Sciatic nerve (tissue), 2 donors: ENCODE measurements at regions not wholly inside any gene's neighbourhood (a gene's known extent, or its start where the extent isn't known, plus 50 kb on each side); places are given as distances from the start of the nearest gene placed in this dataset.
"Not testable (repeated sequence)": the region's sequence is repeated elsewhere in the genome, so short reads cannot be mapped to it uniquely, and the experiment has no call there.

Experiments
- ATAC-seq: fragments of 200-7000 bp; cut with Tn5 transposase; one replicate; pipeline ENCODE4 v1.9.1; 2020; ENCODE audit warnings: mild to moderate bottlenecking, moderate library complexity
- DNase-seq: peaks from one replicate; pipeline ENCODE4 v3.0.0-alpha.2; 2020; ENCODE audit warnings: low spot score
- intact Hi-C: fragments of 100-400 bp; cut with DNase I; formaldehyde crosslinking; loops from one replicate; pipeline ENCODE4 v1.14.2; 2022
- donor health status: DM: no; HTN: no; CAD: no.
- donor health status: DM: no; HTN: no; CAD: no.

DNA sequence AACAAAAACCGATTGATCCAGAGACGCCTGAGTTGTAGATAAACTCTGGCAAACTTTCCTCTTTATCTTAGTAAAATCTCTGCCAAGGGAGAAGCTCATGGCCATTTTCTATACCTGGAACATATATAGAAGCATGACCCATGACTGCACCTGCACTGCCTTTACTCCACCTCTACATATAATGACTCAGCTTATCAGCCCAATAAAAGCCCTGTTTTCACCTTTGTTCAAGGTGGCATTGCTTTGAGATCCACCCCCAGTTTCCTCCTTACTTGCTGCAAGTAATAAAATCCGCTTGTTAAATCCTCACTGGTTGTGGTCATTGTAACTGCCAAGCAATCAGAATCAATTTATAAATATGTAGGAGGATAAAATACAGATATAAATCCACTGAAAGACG, 1280.4 kb downstream of the NSUN3 start:
- DNase-seq (no peak), ATAC-seq (no peak)
- intact Hi-C loops: no loop called here

GRCh38 chr3:95343767-95344166, 1280.9 kb downstream of the NSUN3 start:
- intact Hi-C loops: no loop called here
- ATAC-seq (no peak), DNase-seq (no peak)

DNA sequence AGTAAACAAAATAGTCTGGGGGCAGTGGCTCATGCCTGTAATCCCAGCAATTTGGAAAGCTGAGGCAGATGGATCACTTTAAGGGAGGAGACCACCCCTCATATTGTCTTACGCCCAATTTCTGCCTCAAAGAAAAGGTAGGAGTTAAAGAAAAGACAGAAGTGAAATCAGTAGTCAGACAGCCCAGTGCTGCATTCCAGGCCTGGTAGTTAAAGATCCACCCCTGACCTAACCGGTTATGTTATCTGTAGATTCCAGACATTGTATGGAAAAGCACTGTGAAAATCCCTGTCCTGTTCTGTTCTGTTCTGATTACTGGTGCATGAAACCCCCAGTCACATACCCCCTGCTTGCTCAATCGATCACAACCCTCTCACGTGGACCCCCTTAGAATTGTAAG, 1285.1 kb downstream of the NSUN3 start:
- ATAC-seq, DNase-seq, intact Hi-C loops: not testable (repeated sequence)

GRCh38 chr3:95348879-95349278, 1286.0 kb downstream of the NSUN3 start:
- intact Hi-C loops: no loop called here
- ATAC-seq: no peak
- DNase-seq: no peak

GRCh38 chr3:95350049-95350448, 1287.2 kb downstream of the NSUN3 start:
- intact Hi-C loops: no loop called here
- no peak for ATAC-seq
- DNase-seq: no peak

GRCh38 chr3:95351158-95351557, 1288.3 kb downstream of the NSUN3 start:
- ATAC-seq (no peak), DNase-seq (no peak)
- intact Hi-C loops: no loop called here

DNA sequence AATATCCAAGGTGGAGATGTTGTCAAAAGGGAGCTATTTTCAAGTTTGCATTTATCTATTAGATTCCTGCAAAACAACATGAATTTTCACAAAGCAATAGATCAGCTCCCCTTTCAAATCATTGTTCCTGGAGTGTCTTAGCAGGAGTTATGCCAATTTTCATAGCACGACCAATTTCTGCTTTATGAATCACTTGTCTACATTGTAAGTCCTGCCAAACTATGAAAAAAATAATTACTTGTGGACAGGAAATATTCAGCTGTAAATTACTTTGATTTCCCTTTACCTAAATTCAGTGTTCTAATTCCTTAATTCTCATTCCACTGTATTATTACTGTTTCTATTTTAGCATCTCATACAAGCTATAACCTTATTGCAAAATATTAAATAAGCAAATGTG, 1289.6 kb downstream of the NSUN3 start:
- DNase-seq (no peak), ATAC-seq (no peak)
- intact Hi-C loops: no loop called here

DNA sequence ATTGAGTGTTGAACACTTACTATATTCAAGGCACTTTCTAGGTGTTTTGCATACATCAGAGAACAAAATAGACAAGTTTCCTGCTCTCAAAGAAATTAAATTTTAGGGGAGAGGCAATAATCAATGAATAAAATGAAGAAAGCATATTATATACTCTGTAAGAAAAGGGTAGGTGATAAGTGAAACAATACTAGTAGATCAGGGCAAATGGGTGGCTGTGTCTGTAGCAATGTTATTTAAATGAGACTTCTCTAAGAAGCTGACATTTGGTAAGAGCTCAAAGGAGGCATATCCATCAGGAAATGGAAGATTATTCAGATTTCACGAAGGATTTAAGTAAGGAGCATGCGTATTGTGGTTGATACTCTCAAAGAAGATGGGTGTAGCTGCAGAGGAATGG, 1291.6 kb downstream of the NSUN3 start:
- DNase-seq: no peak

DNA sequence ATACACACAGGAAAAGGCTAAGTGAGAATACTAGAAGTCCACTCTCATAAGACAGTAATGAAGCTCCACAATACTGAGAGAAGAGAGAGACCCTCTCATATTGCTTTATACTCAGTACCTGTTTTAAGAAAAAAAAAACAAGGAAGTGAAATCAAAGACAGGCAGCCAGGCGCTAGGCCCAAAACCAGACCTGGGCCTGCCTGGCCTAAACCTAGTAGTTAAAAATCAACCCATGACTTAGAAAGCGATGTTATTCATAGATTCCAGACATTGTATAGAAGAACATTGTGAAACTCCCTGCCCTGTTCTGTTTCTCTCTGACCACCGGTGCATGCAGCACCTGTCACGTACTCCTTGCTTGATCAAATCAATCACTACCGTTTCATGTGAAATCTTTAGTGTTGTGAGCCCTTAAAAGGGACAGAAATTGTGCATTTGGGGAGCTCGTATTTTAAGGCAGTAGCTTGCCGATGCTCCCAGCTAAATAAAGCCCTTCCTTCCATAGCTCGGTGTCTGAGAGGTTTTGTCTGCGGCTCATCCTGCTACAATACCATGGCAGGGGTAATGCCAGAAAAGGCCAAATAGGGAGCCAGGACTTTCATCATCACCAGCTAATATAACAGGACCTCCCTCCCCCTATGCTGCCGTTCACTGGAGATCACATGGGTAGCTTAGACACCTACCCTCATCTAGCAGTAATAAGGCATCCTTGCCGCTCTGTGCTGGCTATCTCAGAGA, 1294.1 kb downstream of the NSUN3 start:
- DNase-seq: no peak
- no peak for ATAC-seq
- intact Hi-C loops: no loop called here

More for the DNA sequence above, 1291.6 kb downstream of the NSUN3 start:
- intact Hi-C loops: no loop called here
- no peak for ATAC-seq

DNA sequence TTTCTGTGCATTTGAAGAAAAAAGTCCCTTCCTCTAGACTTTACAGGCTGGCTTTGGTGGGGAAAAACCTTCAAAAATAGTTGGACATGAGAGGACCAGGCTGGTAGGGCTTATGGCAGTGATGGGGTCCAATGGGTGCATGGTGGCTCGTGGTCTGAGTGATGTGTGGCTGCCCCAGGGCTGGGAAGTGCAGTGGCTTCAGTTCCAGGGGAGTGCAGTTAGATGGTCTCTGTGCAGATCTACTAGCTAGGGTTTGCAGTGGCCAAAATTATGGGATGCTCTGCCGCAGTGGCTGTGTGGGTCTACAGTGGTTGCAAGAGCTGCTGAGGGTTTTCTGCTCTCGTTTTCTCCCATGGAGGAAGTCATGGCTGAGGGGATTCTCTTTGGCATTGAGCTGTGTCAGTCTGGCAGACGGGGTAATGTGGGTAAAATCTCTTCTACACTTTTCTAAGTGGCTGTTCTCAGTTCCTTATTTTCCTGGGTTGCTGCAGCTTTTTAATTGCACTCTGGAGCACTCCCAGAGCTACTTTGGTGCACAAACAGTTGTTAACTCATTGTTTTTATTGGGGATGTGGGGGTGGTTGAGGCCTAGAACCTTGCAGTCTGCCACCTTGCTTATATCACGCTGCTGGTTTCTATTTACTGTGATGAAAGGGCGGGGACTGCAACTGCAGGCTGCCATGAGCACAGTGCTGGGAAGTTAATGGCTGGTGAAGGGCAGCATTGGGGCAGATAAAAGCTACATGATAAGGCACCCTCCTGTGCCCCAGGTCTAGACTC, 1324.6 kb downstream of the NSUN3 start:
- DNase-seq (no peak), ATAC-seq (no peak)
- intact Hi-C loops: no loop called here

DNA sequence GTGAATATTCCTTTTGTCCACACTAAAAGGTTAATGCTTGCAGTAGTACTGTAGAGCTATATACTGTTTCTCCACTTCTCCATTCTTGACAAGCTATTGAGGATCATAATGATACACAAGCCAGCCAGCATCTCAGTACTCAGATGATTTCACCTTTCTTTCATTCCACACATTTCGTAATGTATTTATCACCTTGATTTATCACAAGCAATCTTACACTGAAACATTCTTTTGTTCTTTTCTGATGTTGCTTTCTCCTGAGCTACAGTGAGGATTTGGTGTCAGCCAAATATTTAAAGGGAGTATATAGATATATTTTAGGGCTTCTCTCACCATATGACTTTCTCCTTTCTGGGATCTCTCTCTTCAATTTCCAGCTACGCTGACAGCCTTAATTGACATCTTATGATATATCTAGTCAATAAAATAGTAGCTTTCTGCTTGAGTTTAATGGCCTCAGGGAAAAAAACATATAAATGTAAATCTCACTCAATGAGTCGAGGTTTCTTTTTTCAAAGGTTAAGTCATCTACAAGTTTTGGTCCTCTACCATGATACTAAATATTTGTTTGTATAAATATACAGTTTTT, 1327.0 kb downstream of the NSUN3 start:
- DNase-seq: no peak
- ATAC-seq: no peak
- intact Hi-C loops: no loop called here

DNA sequence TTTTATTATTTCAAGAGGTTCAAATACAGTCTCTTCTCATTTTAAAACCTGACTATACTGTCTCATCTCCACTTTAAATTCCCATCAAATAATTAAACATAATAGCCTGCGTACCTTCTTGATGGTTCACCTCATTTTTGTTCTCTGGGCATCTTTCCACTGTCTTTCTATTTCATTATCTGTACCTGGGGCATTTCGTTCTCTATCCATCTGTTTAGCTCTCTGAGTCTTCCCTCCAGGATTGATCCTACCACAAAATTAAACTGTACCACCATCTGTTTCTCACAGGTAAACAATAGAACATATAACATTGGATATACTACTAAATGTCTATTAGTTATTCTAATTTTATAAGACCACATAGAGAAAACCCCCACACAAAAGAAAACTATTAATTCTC, 1331.4 kb downstream of the NSUN3 start:
- intact Hi-C loops: no loop called here
- no peak for ATAC-seq
- no peak for DNase-seq

DNA sequence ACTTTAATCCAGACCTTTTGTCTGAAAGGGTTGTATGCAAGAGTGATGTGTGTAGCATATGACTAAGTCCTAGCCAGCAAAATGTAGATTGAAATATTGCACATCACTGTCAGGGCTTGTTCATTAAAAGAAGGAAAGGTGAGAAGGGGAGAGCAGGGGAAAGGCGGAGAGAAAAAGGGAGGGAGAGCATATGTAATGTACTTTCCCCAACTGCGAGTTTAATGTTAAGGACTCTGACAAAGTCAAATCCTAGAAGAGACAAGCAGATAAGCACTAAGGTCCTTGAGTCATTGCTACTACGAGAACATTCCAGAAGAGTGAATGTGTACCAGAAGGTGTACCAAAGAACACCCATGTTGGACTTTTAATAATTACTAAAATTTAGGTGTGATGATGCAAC, 1336.7 kb downstream of the NSUN3 start:
- intact Hi-C loops: no loop called here
- DNase-seq (no peak), ATAC-seq (no peak)

- intact Hi-C loops: no loop called here
- no peak for ATAC-seq
- no peak for DNase-seq
Measured at GRCh38 chr3:95401693-95402092, 1338.8 kb downstream of the NSUN3 start.

GRCh38 chr3:95407709-95408463, 1345.0 kb downstream of the NSUN3 start:
- ATAC-seq (no peak), DNase-seq (no peak)
- intact Hi-C loops: no loop called here

GRCh38 chr3:95408464-95408862, 1345.6 kb downstream of the NSUN3 start:
- DNase-seq (no peak), ATAC-seq (no peak)
- intact Hi-C loops: no loop called here

DNA sequence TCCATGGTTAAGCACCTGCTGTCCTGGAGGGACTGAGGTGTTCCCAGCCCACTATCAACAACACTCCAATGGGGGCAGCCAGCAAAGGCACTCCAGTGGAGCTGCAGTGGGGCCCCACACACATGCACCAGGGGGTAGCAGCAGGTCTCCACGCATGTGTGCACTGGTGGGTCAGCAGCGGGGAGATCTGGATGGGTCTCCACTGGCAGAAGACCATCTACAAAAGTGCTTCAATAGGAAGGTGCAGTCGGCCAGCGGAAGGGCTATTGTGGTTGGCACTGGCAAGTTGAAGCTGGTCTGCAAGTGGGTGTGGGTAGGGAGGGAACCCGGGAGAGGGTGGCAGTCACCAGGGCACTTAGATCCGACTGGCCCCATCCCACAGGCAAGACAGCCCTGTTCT, 1355.4 kb downstream of the NSUN3 start:
- intact Hi-C loops: no loop called here
- ATAC-seq (no peak), DNase-seq (no peak)

DNA sequence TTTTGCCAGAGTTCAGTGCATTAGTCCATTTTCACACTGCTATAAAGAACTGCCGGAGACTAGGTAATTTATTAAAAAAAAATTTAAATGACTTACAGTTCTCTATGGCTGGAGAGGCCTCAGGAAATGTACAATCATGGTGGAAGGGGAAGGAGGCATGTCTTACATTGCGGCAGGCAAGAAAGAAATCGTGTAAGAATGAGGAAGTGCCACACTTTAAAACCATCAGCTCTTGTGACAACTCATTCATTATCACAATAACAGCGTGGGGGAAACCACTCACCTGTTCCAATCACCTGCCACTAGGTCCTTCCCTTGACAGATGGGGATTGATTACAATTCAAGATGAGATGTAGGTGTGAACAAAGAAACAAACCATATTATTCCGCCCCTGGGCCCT, 1361.4 kb downstream of the NSUN3 start:
- DNase-seq (no peak), ATAC-seq (no peak)
- intact Hi-C loops: no loop called here

DNA sequence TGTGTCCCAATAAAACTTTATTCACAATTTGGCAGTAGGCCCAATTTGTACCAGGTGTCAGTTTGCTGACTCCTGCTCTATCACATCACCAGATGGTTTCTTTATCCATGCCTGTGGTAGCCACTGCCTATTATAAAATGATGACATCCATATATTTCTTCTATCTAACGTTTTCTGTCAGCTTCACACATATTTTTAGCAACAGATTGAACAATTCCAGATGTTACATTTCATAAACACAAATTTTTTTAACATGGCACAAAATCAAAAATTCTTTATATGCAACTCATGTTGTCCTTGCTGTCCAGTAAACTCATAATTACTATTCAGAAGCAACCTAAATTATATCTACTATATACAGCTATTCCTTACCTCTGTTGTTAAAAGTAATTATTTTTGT, 1371.6 kb downstream of the NSUN3 start:
- intact Hi-C loops: no loop called here
- ATAC-seq (no peak), DNase-seq (no peak)

GRCh38 chr3:95437409-95437808, 1374.5 kb downstream of the NSUN3 start:
- intact Hi-C loops: no loop called here
- DNase-seq: no peak
- no peak for ATAC-seq
